Body of pancreas (tissue), 4 donors: ENCODE measurements at regions not wholly inside any gene's neighbourhood (a gene's known extent, or its start where the extent isn't known, plus 50 kb on each side); places are given as distances from the start of the nearest gene placed in this dataset.

ENCODE experiments used
- CTCF ChIP-seq, 7 experiments: fragments of 450-650 bp in 4 of 7; fragments of 200-600 bp in 3 of 7; sonication (generic) in 3 of 7; IDR thresholded peaks; one replicate each; pipeline ENCODE4 v1.5.1; 2016 to 2019; ENCODE audit warnings: antibody characterized with exemption in 7 of 7
- POLR2A ChIP-seq, 3 donors: fragments of 450-650 bp; IDR thresholded peaks; one replicate each; pipeline ENCODE4 v1.6.1; 2016; ENCODE audit warnings: antibody characterized with exemption in 3 of 3, mild to moderate bottlenecking in 2 of 3

GRCh38 chr4:100339870-100340269 lies 149.6 kb upstream of the DDIT4L start:
- TF ChIP-seq CTCF (IDR thresholded peaks at IDR 0.05) = no peak
- no peak for TF ChIP-seq POLR2A (IDR thresholded peaks at IDR 0.05)
